A549 (cell line): ENCODE measurements at regions not wholly inside any gene's neighbourhood (a gene's known extent, or its start where the extent isn't known, plus 50 kb on each side); places are given as distances from the start of the nearest gene placed in this dataset.
A peak's percentile ranks its signal among the peaks of the same experiment; 100 is the strongest.

Experiments used
- ATAC-seq, 2 experiments: fragments of 200-7000 bp in 1 of 2; fragments of >200 bp in 1 of 2; cut with Nextera tagmentation in 1 of 2; cut with Tn5 transposase in 1 of 2; 3 replicates each; pipeline versions ENCODE4 v1.8.0 to v1.9.1; 2018 to 2020; ENCODE audit warnings: mild to moderate bottlenecking in 1 of 2, moderate library complexity in 1 of 2
- CTCF ChIA-PET: fragments of 300-600 bp; sonication (Branson Sonifier 250); formaldehyde crosslinking; extraction: SDS; loops from one replicate; lab custom pipeline; 2021; ENCODE audit warnings: antibody characterized with exemption, inconsistent platforms; lab: Yijun Ruan, JAX
- POLR2A ChIA-PET: fragments of 350-600 bp; formaldehyde crosslinking; extraction: SDS; loops from one replicate; lab custom pipeline; 2021; ENCODE audit warnings: antibody characterized with exemption, inconsistent platforms; lab: Yijun Ruan, JAX
- DNase-seq, 2 experiments: peaks; one replicate each; pipeline versions ENCODE4 v3.0.0 to v3.0.0-alpha.2; 2011 to 2016; ENCODE audit warnings: low read depth in 1 of 2, low spot score in 1 of 2
- FAIRE-seq: peaks from 2 replicates; lab custom pipeline; 2011; peaks lifted over from hg19 to GRCh38; lab: Jason Lieb, UNC
- H3K27ac ChIP-seq, 2 experiments: fragments of >200 bp; sonication (Bioruptor Twin); formaldehyde crosslinking; 3 replicates each; pipeline ENCODE4 v1.5.1; 2016 to 2017
- H3K4me1 ChIP-seq: fragments of >200 bp; sonication (Bioruptor Twin); formaldehyde crosslinking; 3 replicates; pipeline ENCODE4 v1.6.1; 2016
- H3K4me2 ChIP-seq: fragments of >200 bp; sonication (Bioruptor Twin); formaldehyde crosslinking; 3 replicates; pipeline ENCODE4 v1.6.1; 2016
- H3K4me3 ChIP-seq: fragments of >200 bp; sonication (Bioruptor Twin); formaldehyde crosslinking; 3 replicates; pipeline ENCODE4 v1.5.1; 2016
- H3K9me3 ChIP-seq: fragments of >200 bp; sonication (Bioruptor Twin); formaldehyde crosslinking; 3 replicates; pipeline ENCODE4 v1.6.1; 2016
- CBX2 ChIP-seq: fragments of 200-600 bp; sonication (generic); IDR thresholded peaks from 2 replicates; pipeline ENCODE4 v1.6.1; 2016; ENCODE audit warnings: low read depth, mild to moderate bottlenecking, borderline replicate concordance
- CHD4 ChIP-seq: fragments of 200-600 bp; sonication (generic); IDR thresholded peaks from 2 replicates; pipeline ENCODE4 v1.6.1; 2016; ENCODE audit warnings: antibody characterized with exemption, mild to moderate bottlenecking, borderline replicate concordance
- EHF ChIP-seq: fragments of 250-450 bp; sonication (Bioruptor Pico); IDR thresholded peaks from 2 replicates; pipeline ENCODE4 v1.5.0; 2020; ENCODE audit warnings: mild to moderate bottlenecking
- EP300 ChIP-seq, 2 experiments: fragments of >200 bp; sonication (Bioruptor Twin); formaldehyde crosslinking; IDR thresholded peaks; 2 replicates in 1 of 2; 3 replicates in 1 of 2; pipeline ENCODE4 v1.6.1; 2016 to 2017
- FOSB ChIP-seq: fragments of 250-450 bp; sonication (Bioruptor Pico); IDR thresholded peaks from 2 replicates; pipeline ENCODE4 v1.5.0; 2020; ENCODE audit warnings: mild to moderate bottlenecking, moderate library complexity
- FOSL2 ChIP-seq, 2 experiments: fragments of 450-650 bp in 1 of 2; fragments of >200 bp in 1 of 2; sonication (Bioruptor Twin) in 1 of 2; formaldehyde crosslinking; IDR thresholded peaks; 2 replicates each; pipeline versions ENCODE4 v1.5.0 to v1.6.1; 2016 to 2020; ENCODE audit warnings: mild to moderate bottlenecking in 1 of 2, moderate library complexity in 1 of 2
- HOXB5 ChIP-seq: fragments of 250-450 bp; sonication (Bioruptor Pico); IDR thresholded peaks from 2 replicates; pipeline ENCODE4 v1.5.0; 2020; ENCODE audit warnings: mild to moderate bottlenecking, moderate library complexity
- JUN ChIP-seq, 2 experiments: fragments of >200 bp; sonication (Bioruptor Twin); formaldehyde crosslinking; IDR thresholded peaks; 2 replicates in 1 of 2; 3 replicates in 1 of 2; pipeline ENCODE4 v1.6.1; 2016 to 2017
- KDM1A ChIP-seq: fragments of 200-600 bp; sonication (generic); IDR thresholded peaks from 2 replicates; pipeline ENCODE4 v1.6.1; 2016; ENCODE audit warnings: low read depth, mild to moderate bottlenecking
- KDM5A ChIP-seq: fragments of 200-600 bp; sonication (generic); IDR thresholded peaks from 2 replicates; pipeline ENCODE4 v1.6.1; 2016; ENCODE audit warnings: antibody characterized with exemption, mild to moderate bottlenecking
- MAFK ChIP-seq: fragments of 450-650 bp; IDR thresholded peaks from 2 replicates; pipeline ENCODE4 v1.6.1; 2014; ENCODE audit not compliant: partially characterized antibody
- NFE2L2 ChIP-seq: fragments of 150-350 bp; conservative IDR thresholded peaks from 2 replicates; pipeline ENCODE4 v1.6.1; 2014; ENCODE audit warnings: low read length
- PHF8 ChIP-seq: fragments of 200-600 bp; sonication (generic); IDR thresholded peaks from 2 replicates; pipeline ENCODE4 v1.6.1; 2016; ENCODE audit warnings: low read depth, mild to moderate bottlenecking, antibody characterized with exemption, moderate library complexity, borderline replicate concordance
- RAD21 ChIP-seq, 2 experiments: fragments of >200 bp in 1 of 2; sonication (Bioruptor Twin) in 1 of 2; formaldehyde crosslinking in 1 of 2; IDR thresholded peaks in 1 of 2; conservative IDR thresholded peaks in 1 of 2; 2 replicates in 1 of 2; 3 replicates in 1 of 2; pipeline ENCODE4 v1.6.1; 2012 to 2018; ENCODE audit warnings: inconsistent platforms in 1 of 2
- RCOR1 ChIP-seq: fragments of 150-350 bp; IDR thresholded peaks from 2 replicates; pipeline ENCODE4 v1.6.1; 2014; ENCODE audit warnings: antibody characterized with exemption, low read length, low read depth
- RFX5 ChIP-seq: fragments of 450-650 bp; IDR thresholded peaks from 2 replicates; pipeline ENCODE4 v1.7.1; 2014; ENCODE audit warnings: antibody characterized with exemption, mild to moderate bottlenecking, moderate library complexity
- SREBF2 ChIP-seq: fragments of 450-650 bp; IDR thresholded peaks from 2 replicates; pipeline ENCODE4 v1.6.1; 2014; ENCODE audit warnings: mild to moderate bottlenecking, moderate library complexity
- ZFP36 ChIP-seq: fragments of 450-650 bp; IDR thresholded peaks from 2 replicates; pipeline ENCODE4 v1.6.1; 2014; ENCODE audit warnings: borderline replicate concordance; ENCODE audit not compliant: partially characterized antibody
- ZNF302 ChIP-seq: fragments of 250-450 bp; sonication (Bioruptor Pico); IDR thresholded peaks from 2 replicates; pipeline ENCODE4 v1.9.0; 2021; ENCODE audit warnings: inconsistent platforms, mild to moderate bottlenecking, moderate library complexity
- WGBS: methylation state at CpG from one replicate; pipeline ENCODE4 v1.1.6; 2017; ENCODE audit errors: missing lambda C conversion rate; 5-methylcytosine and 5-hydroxymethylcytosine counted together
- TF ChIP-seq, protein P1 (sequence below): fragments of >200 bp; sonication (Bioruptor Twin); formaldehyde crosslinking; IDR thresholded peaks from 3 replicates; pipeline ENCODE4 v1.5.1; 2016
- TF ChIP-seq, protein P2 (sequence below): IDR thresholded peaks from 2 replicates; pipeline ENCODE4 v1.6.1; 2012; ENCODE audit warnings: low read depth, borderline replicate concordance
- TF ChIP-seq, protein P3 (sequence below): fragments of 250-450 bp; sonication (Bioruptor Pico); IDR thresholded peaks from 2 replicates; pipeline ENCODE4 v1.5.0; 2020; ENCODE audit warnings: low read depth, mild to moderate bottlenecking, moderate library complexity
- TF ChIP-seq, protein P4 (sequence below): fragments of 200-600 bp; sonication (generic); IDR thresholded peaks from 2 replicates; pipeline ENCODE4 v1.6.1; 2016; ENCODE audit warnings: antibody characterized with exemption, mild to moderate bottlenecking, moderate library complexity
- TF ChIP-seq, protein P5 (sequence below): IDR thresholded peaks from 2 replicates; pipeline ENCODE4 v1.6.1; 2012

DNA sequence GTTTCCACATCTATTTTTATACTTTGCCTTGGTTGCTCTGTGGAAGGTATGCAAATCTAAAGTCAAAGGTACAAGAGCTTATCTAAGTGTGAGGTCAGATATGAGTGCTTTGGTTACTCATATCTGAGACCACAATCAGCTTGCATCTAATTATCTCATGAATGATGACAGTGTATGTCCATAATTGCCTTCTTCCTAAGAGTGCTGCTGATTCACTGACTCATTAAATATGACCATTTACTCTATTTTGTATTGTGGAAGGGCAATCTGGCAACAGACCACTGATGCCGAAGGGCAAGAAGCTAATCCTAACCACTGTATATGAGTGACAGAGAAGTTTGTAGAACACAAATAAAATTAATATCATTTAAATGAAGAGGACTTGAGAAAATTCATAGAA lies 1190.2 kb upstream of the AGA start:
- DNase-seq, result no peak
- WGBS, result 88% methylated on average over 1 of the region's 1 CpG
- Histone ChIP-seq H3K27ac (no peak overlapping the region), H3K9me3 (no peaks in the 10 kb centered on the region), H3K4me3 (no peak overlapping the region), H3K4me1 (no peaks in the 10 kb centered on the region), H3K4me2 (no peak overlapping the region)
- ChIA-PET CTCF (no interaction called here), POLR2A (no interaction called here)
- TF ChIP-seq ZNF302 (CRISPR knock-in tag) (no peak), RCOR1 (no peak), MAFK (no peak), EP300 (IDR thresholded peaks at IDR 0.05) (no peak), RAD21 (conservative IDR thresholded peaks at IDR 0.05 in 1 of 2, IDR thresholded peaks at IDR 0.05 in 1 of 2) (no peak), SREBF2 (no peak), NFE2L2 (no peak), PHF8 (no peak), KDM1A (no peak), FOSB (no peak), KDM5A (no peak)
- TF ChIP-seq, protein P1, sequence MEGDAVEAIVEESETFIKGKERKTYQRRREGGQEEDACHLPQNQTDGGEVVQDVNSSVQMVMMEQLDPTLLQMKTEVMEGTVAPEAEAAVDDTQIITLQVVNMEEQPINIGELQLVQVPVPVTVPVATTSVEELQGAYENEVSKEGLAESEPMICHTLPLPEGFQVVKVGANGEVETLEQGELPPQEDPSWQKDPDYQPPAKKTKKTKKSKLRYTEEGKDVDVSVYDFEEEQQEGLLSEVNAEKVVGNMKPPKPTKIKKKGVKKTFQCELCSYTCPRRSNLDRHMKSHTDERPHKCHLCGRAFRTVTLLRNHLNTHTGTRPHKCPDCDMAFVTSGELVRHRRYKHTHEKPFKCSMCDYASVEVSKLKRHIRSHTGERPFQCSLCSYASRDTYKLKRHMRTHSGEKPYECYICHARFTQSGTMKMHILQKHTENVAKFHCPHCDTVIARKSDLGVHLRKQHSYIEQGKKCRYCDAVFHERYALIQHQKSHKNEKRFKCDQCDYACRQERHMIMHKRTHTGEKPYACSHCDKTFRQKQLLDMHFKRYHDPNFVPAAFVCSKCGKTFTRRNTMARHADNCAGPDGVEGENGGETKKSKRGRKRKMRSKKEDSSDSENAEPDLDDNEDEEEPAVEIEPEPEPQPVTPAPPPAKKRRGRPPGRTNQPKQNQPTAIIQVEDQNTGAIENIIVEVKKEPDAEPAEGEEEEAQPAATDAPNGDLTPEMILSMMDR, result no peak
- TF ChIP-seq, protein P2, sequence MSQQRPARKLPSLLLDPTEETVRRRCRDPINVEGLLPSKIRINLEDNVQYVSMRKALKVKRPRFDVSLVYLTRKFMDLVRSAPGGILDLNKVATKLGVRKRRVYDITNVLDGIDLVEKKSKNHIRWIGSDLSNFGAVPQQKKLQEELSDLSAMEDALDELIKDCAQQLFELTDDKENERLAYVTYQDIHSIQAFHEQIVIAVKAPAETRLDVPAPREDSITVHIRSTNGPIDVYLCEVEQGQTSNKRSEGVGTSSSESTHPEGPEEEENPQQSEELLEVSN, result no peak
- TF ChIP-seq, protein P3, sequence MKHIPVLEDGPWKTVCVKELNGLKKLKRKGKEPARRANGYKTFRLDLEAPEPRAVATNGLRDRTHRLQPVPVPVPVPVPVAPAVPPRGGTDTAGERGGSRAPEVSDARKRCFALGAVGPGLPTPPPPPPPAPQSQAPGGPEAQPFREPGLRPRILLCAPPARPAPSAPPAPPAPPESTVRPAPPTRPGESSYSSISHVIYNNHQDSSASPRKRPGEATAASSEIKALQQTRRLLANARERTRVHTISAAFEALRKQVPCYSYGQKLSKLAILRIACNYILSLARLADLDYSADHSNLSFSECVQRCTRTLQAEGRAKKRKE (CRISPR knock-in tag), result no peak
- TF ChIP-seq, protein P4, sequence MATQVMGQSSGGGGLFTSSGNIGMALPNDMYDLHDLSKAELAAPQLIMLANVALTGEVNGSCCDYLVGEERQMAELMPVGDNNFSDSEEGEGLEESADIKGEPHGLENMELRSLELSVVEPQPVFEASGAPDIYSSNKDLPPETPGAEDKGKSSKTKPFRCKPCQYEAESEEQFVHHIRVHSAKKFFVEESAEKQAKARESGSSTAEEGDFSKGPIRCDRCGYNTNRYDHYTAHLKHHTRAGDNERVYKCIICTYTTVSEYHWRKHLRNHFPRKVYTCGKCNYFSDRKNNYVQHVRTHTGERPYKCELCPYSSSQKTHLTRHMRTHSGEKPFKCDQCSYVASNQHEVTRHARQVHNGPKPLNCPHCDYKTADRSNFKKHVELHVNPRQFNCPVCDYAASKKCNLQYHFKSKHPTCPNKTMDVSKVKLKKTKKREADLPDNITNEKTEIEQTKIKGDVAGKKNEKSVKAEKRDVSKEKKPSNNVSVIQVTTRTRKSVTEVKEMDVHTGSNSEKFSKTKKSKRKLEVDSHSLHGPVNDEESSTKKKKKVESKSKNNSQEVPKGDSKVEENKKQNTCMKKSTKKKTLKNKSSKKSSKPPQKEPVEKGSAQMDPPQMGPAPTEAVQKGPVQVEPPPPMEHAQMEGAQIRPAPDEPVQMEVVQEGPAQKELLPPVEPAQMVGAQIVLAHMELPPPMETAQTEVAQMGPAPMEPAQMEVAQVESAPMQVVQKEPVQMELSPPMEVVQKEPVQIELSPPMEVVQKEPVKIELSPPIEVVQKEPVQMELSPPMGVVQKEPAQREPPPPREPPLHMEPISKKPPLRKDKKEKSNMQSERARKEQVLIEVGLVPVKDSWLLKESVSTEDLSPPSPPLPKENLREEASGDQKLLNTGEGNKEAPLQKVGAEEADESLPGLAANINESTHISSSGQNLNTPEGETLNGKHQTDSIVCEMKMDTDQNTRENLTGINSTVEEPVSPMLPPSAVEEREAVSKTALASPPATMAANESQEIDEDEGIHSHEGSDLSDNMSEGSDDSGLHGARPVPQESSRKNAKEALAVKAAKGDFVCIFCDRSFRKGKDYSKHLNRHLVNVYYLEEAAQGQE, result no peak
- no peak for FAIRE-seq
- no peak for ATAC-seq

DNA sequence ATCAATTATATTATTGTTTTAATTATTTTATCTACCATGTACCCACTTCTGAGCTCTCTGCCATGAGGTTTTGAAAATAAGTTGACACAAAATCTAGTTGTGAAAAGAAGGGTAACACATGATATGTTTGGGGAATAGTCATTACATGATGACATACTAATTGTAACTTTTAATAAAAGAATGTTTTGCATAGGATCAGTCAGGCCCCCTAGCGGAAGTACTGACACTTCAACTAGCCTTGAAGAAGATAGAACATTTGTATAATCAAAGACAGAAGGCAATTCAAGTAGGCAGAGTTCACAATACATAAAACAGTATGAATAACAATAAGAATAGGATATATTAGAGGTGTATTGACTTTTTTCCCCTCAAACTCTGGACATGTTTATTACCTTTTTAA lies 1191.0 kb upstream of the AGA start:
- WGBS, result 11% methylated on average over 1 of the region's 1 CpG
- peak in 1 of 2 experiments; percentile 9 for DNase-seq
- ATAC-seq, result no peak
- H3K9me3 ChIP-seq, result no peaks in the 10 kb centered on the region
- H3K4me2 ChIP-seq, result no peak overlapping the region
- H3K4me3 ChIP-seq, result no peak overlapping the region
- ChIA-PET POLR2A (no interaction called here), CTCF (no interaction called here)
- no peak overlapping the region for H3K27ac ChIP-seq
- FAIRE-seq, result no peak
- H3K4me1 ChIP-seq, result no peaks in the 10 kb centered on the region
- TF ChIP-seq MAFK, result no peak
- TF ChIP-seq, protein P3 (CRISPR knock-in tag), result no peak
- no peak for TF ChIP-seq RFX5
- TF ChIP-seq, protein P5, sequence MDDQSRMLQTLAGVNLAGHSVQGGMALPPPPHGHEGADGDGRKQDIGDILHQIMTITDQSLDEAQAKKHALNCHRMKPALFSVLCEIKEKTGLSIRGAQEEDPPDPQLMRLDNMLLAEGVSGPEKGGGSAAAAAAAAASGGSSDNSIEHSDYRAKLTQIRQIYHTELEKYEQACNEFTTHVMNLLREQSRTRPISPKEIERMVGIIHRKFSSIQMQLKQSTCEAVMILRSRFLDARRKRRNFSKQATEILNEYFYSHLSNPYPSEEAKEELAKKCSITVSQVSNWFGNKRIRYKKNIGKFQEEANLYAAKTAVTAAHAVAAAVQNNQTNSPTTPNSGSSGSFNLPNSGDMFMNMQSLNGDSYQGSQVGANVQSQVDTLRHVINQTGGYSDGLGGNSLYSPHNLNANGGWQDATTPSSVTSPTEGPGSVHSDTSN, result no peak
- TF ChIP-seq HOXB5 (CRISPR knock-in tag), result no peak
- no peak for TF ChIP-seq FOSL2 (IDR thresholded peaks at IDR 0.05)
- no peak for TF ChIP-seq FOSL2 (CRISPR knock-in tag; IDR thresholded peaks at IDR 0.05)
- TF ChIP-seq EHF (CRISPR knock-in tag), result no peak
- no peak for TF ChIP-seq ZFP36
- TF ChIP-seq CHD4, result no peak
- no peak for TF ChIP-seq RAD21 (conservative IDR thresholded peaks at IDR 0.05 in 1 of 2, IDR thresholded peaks at IDR 0.05 in 1 of 2)
- TF ChIP-seq CBX2, result no peak
- TF ChIP-seq JUN (IDR thresholded peaks at IDR 0.05), result no peak
- TF ChIP-seq RCOR1, result no peak
- no peak for TF ChIP-seq NFE2L2
- TF ChIP-seq, protein P1, result no peak
